Gastrocnemius medialis (tissue), 4 donors: ENCODE measurements at regions not wholly inside any gene's neighbourhood (a gene's known extent, or its start where the extent isn't known, plus 50 kb on each side); places are given as distances from the start of the nearest gene placed in this dataset.

Experiments
- CTCF ChIP-seq, 5 experiments: fragments of 450-650 bp in 3 of 5; fragments of 200-600 bp in 2 of 5; sonication (generic) in 2 of 5; IDR thresholded peaks in 4 of 5; conservative IDR thresholded peaks in 1 of 5; 1 replicate in 4 of 5; 2 replicates in 1 of 5; pipeline ENCODE4 v1.5.1; 2016 to 2019; ENCODE audit warnings: antibody characterized with exemption in 5 of 5, mild to moderate bottlenecking in 3 of 5, moderate library complexity in 3 of 5
- POLR2A ChIP-seq, 2 donors: fragments of 450-650 bp; IDR thresholded peaks; one replicate each; pipeline ENCODE4 v1.6.1; 2017; ENCODE audit warnings: antibody characterized with exemption in 2 of 2, mild to moderate bottlenecking in 2 of 2, moderate library complexity in 2 of 2

- TF ChIP-seq POLR2A (IDR thresholded peaks at IDR 0.05) (no peak), CTCF (IDR thresholded peaks at IDR 0.05 in 4 of 5, conservative IDR thresholded peaks at IDR 0.05 in 1 of 5) (no peak)
These were observed 62.0 kb upstream of the SAMD11 start for GRCh38 chr1:861714-862113.
